Prostate gland (tissue), 2 donors: ENCODE measurements at regions not wholly inside any gene's neighbourhood (a gene's known extent, or its start where the extent isn't known, plus 50 kb on each side); places are given as distances from the start of the nearest gene placed in this dataset.

Experiments used
- POLR2A ChIP-seq: fragments of 450-650 bp; IDR thresholded peaks from one replicate; pipeline ENCODE4 v1.6.1; 2016; ENCODE audit warnings: antibody characterized with exemption, mild to moderate bottlenecking
- TF ChIP-seq, protein P1 (sequence below), 4 experiments: fragments of 200-600 bp in 2 of 4; fragments of 450-650 bp in 2 of 4; sonication (generic) in 2 of 4; IDR thresholded peaks; 1 replicate in 3 of 4; 2 replicates in 1 of 4; pipeline ENCODE4 v1.5.1; 2016 to 2019; ENCODE audit warnings: antibody characterized with exemption in 4 of 4, mild to moderate bottlenecking in 2 of 4, moderate library complexity in 2 of 4

DNA sequence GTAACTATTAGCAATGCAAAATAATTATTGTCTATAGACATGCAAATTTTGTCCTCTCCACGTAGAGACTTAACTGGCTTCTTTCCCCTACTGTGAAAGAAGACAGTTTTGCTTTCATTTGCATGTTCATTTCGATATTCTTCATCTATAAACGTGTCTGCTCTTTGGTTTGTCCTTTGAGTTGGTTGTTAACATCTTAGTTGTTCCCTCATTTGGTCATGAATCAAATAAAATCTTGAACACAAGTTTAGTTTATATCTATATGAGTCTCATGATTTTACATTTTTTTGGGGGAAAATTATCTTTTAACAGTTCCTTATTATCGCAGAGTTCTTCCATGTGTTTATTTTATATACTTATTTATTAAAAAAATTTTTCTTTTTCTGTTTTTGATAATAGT is 214.4 kb downstream of the UTP18 start:
- TF ChIP-seq, protein P1, sequence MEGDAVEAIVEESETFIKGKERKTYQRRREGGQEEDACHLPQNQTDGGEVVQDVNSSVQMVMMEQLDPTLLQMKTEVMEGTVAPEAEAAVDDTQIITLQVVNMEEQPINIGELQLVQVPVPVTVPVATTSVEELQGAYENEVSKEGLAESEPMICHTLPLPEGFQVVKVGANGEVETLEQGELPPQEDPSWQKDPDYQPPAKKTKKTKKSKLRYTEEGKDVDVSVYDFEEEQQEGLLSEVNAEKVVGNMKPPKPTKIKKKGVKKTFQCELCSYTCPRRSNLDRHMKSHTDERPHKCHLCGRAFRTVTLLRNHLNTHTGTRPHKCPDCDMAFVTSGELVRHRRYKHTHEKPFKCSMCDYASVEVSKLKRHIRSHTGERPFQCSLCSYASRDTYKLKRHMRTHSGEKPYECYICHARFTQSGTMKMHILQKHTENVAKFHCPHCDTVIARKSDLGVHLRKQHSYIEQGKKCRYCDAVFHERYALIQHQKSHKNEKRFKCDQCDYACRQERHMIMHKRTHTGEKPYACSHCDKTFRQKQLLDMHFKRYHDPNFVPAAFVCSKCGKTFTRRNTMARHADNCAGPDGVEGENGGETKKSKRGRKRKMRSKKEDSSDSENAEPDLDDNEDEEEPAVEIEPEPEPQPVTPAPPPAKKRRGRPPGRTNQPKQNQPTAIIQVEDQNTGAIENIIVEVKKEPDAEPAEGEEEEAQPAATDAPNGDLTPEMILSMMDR (IDR thresholded peaks at IDR 0.05) = no peak
- TF ChIP-seq POLR2A = no peak
